NCI-H2107 treated with DMSO at 0.1 percent for 48 hours (cell line): ENCODE measurements at regions not wholly inside any gene's neighbourhood (a gene's known extent, or its start where the extent isn't known, plus 50 kb on each side); places are given as distances from the start of the nearest gene placed in this dataset.
"Not testable (repeated sequence)": the region's sequence is repeated elsewhere in the genome, so short reads cannot be mapped to it uniquely, and the experiment has no call there.

Experiments used
- DNase-seq: peaks from one replicate; lab custom pipeline; 2025; ENCODE audit not compliant: unreplicated experiment; lab: John Stamatoyannopoulos, UW

DNA sequence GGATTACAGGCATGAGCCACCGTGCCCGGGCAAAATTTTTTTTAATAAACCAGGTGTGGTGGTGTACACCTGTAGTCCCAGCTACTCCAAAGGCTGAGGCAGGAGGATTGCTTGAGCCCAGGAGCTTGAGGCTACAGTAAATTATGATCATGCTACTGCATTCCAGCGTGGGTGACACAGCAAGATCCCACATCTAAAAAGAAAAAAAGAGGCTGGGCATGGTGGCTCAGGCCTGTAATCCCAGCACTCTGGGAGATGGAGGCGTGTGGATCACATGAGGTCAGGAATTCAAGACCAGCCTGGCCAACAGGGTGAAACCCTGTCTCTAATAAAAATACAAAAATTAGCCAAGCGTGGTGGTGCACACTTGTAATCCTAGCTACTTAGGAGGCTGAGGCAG is 125.6 kb downstream of the ZNF281 start:
- not testable (repeated sequence) for DNase-seq

- no peak for DNase-seq
Measured at GRCh38 chr1:200282497-200283122, 127.2 kb downstream of the ZNF281 start.

- DNase-seq: no peak
Measured at GRCh38 chr1:200281201-200281835, 128.5 kb downstream of the ZNF281 start.

DNA sequence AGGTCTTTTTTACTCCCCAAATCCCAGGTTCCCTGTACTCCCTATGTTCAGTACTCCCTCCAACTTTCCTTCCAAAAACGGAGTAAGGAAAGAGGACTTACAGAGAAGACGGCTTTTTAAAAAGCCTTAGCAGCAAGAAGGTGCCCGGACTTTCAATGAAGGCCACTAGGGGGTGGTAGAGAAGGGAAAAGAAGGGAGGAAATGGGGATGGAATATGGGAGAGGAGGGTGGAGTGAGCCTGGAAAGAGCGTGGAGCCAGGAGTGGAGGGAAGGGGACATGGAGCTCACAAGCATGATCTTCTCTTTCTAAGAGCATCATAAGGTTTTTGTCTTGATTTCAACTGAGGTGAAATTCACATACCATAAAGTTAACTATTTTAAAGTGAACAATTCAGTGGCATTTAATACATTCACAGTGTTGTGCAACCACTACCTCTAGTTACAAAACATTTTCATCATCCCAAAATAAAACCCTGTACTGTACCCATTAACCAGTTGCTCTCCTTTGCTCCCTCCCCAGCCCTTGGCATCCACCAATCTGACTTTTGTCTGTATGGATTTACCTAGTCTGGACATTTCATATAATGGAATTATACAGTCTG is 129.9 kb downstream of the ZNF281 start:
- peak; percentile 47 for DNase-seq

DNA sequence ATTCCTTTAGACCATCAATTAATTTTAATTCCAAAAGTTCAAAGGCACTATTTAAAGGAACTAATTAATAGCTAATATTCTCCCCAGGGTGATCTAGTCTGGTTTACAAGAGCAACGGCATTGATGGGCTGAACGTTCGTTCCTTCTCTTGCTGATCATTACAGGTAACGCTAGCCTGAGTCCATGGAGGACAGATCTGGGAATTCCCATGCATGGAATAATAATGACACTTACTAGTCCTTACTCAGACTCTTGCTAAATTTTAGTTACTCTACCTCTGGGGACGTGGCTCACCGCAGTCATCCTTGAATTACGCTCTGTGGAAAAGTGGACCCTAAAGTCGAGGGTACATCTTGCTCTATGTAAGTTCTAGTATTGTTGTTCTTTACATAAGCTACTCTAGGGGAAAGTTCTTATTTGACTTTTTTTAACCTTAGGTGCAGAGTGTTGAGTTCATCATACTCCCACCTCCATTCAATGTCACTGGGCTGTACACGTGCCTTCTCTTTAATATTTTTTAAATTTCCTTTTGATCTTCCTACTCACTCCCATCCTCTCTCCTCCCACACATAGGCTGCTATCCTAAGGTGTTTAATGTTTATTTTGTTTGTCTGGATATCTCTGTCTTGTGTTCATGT is 133.9 kb downstream of the ZNF281 start:
- no peak for DNase-seq

- DNase-seq: no peak
Measured at GRCh38 chr1:200275415-200275814, 134.4 kb downstream of the ZNF281 start.

DNA sequence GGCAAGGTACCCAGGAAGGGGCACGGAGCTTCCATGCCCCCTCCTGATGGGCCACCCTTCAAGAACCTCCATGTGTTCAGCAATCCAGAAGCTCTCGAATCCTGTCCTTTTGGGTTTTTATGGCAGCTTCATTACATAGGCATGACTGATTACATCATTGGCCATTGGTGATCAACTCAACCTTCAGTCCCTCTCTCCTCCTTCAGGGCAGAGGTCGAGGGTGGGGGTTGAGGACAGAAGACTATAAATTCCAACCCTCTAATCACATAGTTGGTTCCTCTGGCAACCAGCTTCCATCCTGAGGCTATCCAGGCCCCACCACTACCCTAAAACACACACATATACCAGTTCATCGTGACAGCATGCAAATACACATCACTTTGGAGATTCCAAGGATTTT is 135.7 kb downstream of the ZNF281 start:
- no peak for DNase-seq

DNA sequence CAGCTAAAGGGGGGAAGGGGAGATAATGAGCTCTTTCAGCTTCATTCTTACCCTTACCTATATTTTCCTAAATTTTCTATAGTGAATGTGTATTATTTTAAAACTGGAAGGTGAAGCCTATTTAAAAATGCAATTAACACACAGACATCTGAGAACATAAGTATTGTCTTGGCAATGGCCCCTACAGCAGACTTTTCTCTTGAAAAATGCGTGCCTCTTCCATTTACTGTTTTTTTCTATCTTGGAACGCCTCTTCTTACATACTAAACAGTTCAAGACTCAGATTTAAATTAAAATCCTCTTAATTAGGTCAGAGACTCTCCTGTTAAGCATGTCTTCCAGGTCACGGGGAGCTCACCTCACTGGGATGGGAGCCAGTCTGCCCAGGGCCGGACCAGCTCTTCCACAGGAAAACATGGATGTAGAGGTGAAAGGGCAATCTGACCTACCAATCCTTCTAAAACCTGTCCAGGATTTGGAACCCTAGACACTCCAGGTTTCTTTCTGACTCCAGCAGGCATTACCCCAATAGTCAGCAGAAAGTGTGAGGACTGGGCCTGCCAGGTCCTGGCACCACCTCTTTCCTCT is 137.3 kb downstream of the ZNF281 start:
- no peak for DNase-seq

- no peak for DNase-seq
Measured at GRCh38 chr1:200269256-200269655, 140.6 kb downstream of the ZNF281 start.

GRCh38 chr1:200267937-200268336 is 141.9 kb downstream of the ZNF281 start:
- no peak for DNase-seq

- no peak for DNase-seq
Measured at GRCh38 chr1:200267458-200267857, 142.4 kb downstream of the ZNF281 start.

- no peak for DNase-seq
Measured at GRCh38 chr1:200266871-200267270, 143.0 kb downstream of the ZNF281 start.

DNA sequence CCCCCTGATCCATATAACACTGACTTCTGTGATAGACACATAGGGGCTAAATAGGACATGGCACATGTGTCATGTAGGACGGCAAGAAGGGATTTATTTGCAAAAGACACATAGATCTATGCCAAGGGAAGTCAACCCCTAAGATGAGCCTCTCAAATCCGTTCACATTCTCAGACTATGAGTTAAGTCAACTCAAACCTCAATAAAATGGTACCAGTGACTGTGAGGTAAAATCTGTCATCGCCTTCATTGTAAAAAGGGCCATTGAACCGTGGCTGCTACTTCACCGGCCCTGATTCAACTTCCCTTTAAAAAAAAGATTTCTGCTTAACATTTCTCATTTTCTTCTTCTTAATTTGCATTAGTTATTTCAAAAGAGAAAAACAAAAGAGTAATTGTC is 144.0 kb downstream of the ZNF281 start:
- DNase-seq: no peak

- DNase-seq: no peak
Measured at GRCh38 chr1:200265104-200265503, 144.7 kb downstream of the ZNF281 start.

- no peak for DNase-seq
Measured at GRCh38 chr1:200263203-200263602, 146.6 kb downstream of the ZNF281 start.

- DNase-seq: no peak
Measured at GRCh38 chr1:200262326-200262965, 147.4 kb downstream of the ZNF281 start.

- peak; percentile 88 for DNase-seq
Measured at GRCh38 chr1:200260597-200261335, 149.1 kb downstream of the ZNF281 start.

GRCh38 chr1:200258447-200259375 is 151.1 kb downstream of the ZNF281 start:
- no peak for DNase-seq

- no peak for DNase-seq
Measured at GRCh38 chr1:200257235-200257634, 152.6 kb downstream of the ZNF281 start.
